Karpas-422 (cell line): ENCODE measurements at regions not wholly inside any gene's neighbourhood (a gene's known extent, or its start where the extent isn't known, plus 50 kb on each side); places are given as distances from the start of the nearest gene placed in this dataset.

Experiments used
- DNase-seq: peaks from one replicate; pipeline ENCODE4 v3.0.0-alpha.2; 2015
- H2AFZ ChIP-seq: fragments of 200-600 bp; sonication (generic); 2 replicates; pipeline ENCODE4 v1.6.1; 2014; ENCODE audit warnings: antibody characterized with exemption, low read length, mixed read lengths
- H3K27ac ChIP-seq: fragments of 200-600 bp; sonication (generic); 2 replicates; pipeline ENCODE4 v1.5.1; 2014; ENCODE audit warnings: mild to moderate bottlenecking, low read length, moderate library complexity
- H3K27me3 ChIP-seq: fragments of 200-600 bp; sonication (generic); 2 replicates; pipeline ENCODE4 v1.6.1; 2014; ENCODE audit warnings: low read length, mixed read lengths
- H3K36me3 ChIP-seq: fragments of 200-600 bp; sonication (generic); 2 replicates; pipeline ENCODE4 v1.6.1; 2014; ENCODE audit warnings: low read length, mixed read lengths; ENCODE audit not compliant: insufficient read depth
- H3K4me1 ChIP-seq: fragments of 200-600 bp; sonication (generic); 2 replicates; pipeline ENCODE4 v1.6.1; 2014; ENCODE audit warnings: mild to moderate bottlenecking, low read length, mixed read lengths
- H3K4me2 ChIP-seq: fragments of 200-600 bp; sonication (generic); 2 replicates; pipeline ENCODE4 v1.6.1; 2014; ENCODE audit warnings: low read length, low read depth, mild to moderate bottlenecking; ENCODE audit not compliant: poor library complexity, severe bottlenecking
- H3K4me3 ChIP-seq: fragments of 200-600 bp; sonication (generic); 2 replicates; pipeline ENCODE4 v1.5.1; 2014; ENCODE audit warnings: mild to moderate bottlenecking, antibody characterized with exemption, low read length, mixed read lengths
- H3K79me2 ChIP-seq: fragments of 200-600 bp; sonication (generic); 2 replicates; pipeline ENCODE4 v1.6.1; 2014; ENCODE audit warnings: mild to moderate bottlenecking, low read length, mixed read lengths
- H3K9ac ChIP-seq: fragments of 200-600 bp; sonication (generic); 2 replicates; pipeline ENCODE4 v1.6.0; 2014; ENCODE audit warnings: low read length
- H3K9me2 ChIP-seq: fragments of 200-600 bp; sonication (generic), shearing (Covaris generic); replicated peaks from 2 replicates; pipeline ENCODE4 v1.6.0; 2014; ENCODE audit warnings: mild to moderate bottlenecking, low read length, moderate library complexity; ENCODE audit not compliant: insufficient read depth
- H3K9me3 ChIP-seq: fragments of 300-700, 200-600 bp; sonication (generic); 2 replicates; pipeline ENCODE4 v1.6.1; 2014; ENCODE audit warnings: low read length, mixed read lengths
- H4K20me1 ChIP-seq: fragments of 200-600 bp; sonication (generic); 2 replicates; pipeline ENCODE4 v1.6.1; 2014; ENCODE audit warnings: mild to moderate bottlenecking, antibody characterized with exemption, low read length, low read depth; ENCODE audit not compliant: insufficient read depth

GRCh38 chr3:75136100-75136897, 521.8 kb upstream of the CNTN3 start:
- Histone ChIP-seq H3K9ac (no peak overlapping the region), H3K27ac (no peak overlapping the region), H3K27me3 (no peaks in the 10 kb centered on the region), H3K79me2 (no peaks in the 10 kb centered on the region), H4K20me1 (no peaks in the 10 kb centered on the region), H3K4me3 (no peak overlapping the region), H3K9me2 (no peaks in the 10 kb centered on the region; the same call in 1 of the 2 replicates), H3K9me3 (0 out of 2 replicates have a peak, but pooled peaks cover 3% of the 10 kb centered on the region), H3K36me3 (no peaks in the 10 kb centered on the region), H2AFZ (no peak overlapping the region), H3K4me1 (no peaks in the 10 kb centered on the region), H3K4me2 (no peak overlapping the region)
- DNase-seq, result no peak

- H3K4me3 ChIP-seq, result no peak overlapping the region
- 0 out of 2 replicates have a peak, but pooled peaks cover 3% of the 10 kb centered on the region for H3K9me3 ChIP-seq
- DNase-seq, result no peak
- H3K4me2 ChIP-seq, result no peak overlapping the region
- no peaks in the 10 kb centered on the region for H3K79me2 ChIP-seq
- no peak overlapping the region for H2AFZ ChIP-seq
- H4K20me1 ChIP-seq, result no peaks in the 10 kb centered on the region
- no peak overlapping the region for H3K27ac ChIP-seq
- no peaks in the 10 kb centered on the region for H3K27me3 ChIP-seq
- no peaks in the 10 kb centered on the region for H3K4me1 ChIP-seq
- no peaks in the 10 kb centered on the region for H3K36me3 ChIP-seq
- H3K9ac ChIP-seq, result no peak overlapping the region
- no peaks in the 10 kb centered on the region; the same call in 1 of the 2 replicates for H3K9me2 ChIP-seq
Observed at GRCh38 chr3:75138345-75138744, 523.9 kb upstream of the CNTN3 start.

GRCh38 chr3:75140904-75141615, 523.1 kb upstream of the FRG2C start:
- H3K4me2 ChIP-seq, result no peak overlapping the region
- no peaks in the 10 kb centered on the region for H3K27me3 ChIP-seq
- no peaks in the 10 kb centered on the region for H3K36me3 ChIP-seq
- no peaks in the 10 kb centered on the region for H3K79me2 ChIP-seq
- no peaks in the 10 kb centered on the region for H4K20me1 ChIP-seq
- DNase-seq, result no peak
- 0 out of 2 replicates have a peak, but pooled peaks cover 3% of the 10 kb centered on the region for H3K9me3 ChIP-seq
- no peak overlapping the region for H3K9ac ChIP-seq
- no peak overlapping the region for H2AFZ ChIP-seq
- no peaks in the 10 kb centered on the region for H3K4me1 ChIP-seq
- H3K27ac ChIP-seq, result no peak overlapping the region
- no peaks in the 10 kb centered on the region for H3K9me2 ChIP-seq
- H3K4me3 ChIP-seq, result no peak overlapping the region

GRCh38 chr3:75144406-75144805, 519.7 kb upstream of the FRG2C start:
- DNase-seq, result no peak
- Histone ChIP-seq H3K27me3 (no peaks in the 10 kb centered on the region), H3K27ac (no peak overlapping the region), H4K20me1 (no peaks in the 10 kb centered on the region), H3K9ac (no peak overlapping the region), H3K36me3 (no peaks in the 10 kb centered on the region), H3K4me1 (no peaks in the 10 kb centered on the region), H3K9me3 (no peaks in the 10 kb centered on the region), H2AFZ (no peak overlapping the region), H3K4me3 (no peak overlapping the region), H3K79me2 (no peaks in the 10 kb centered on the region), H3K4me2 (no peak overlapping the region), H3K9me2 (no peaks in the 10 kb centered on the region)

GRCh38 chr3:75171630-75172230, 492.4 kb upstream of the FRG2C start:
- Histone ChIP-seq H3K27me3 (no peaks in the 10 kb centered on the region), H3K9me3 (no peaks in the 10 kb centered on the region), H3K4me1 (no peaks in the 10 kb centered on the region), H3K9ac (no peak overlapping the region), H3K36me3 (no peaks in the 10 kb centered on the region), H2AFZ (no peak overlapping the region), H3K4me2 (no peak overlapping the region), H3K79me2 (no peaks in the 10 kb centered on the region), H3K9me2 (no peaks in the 10 kb centered on the region), H3K27ac (no peak overlapping the region), H4K20me1 (no peaks in the 10 kb centered on the region), H3K4me3 (no peak overlapping the region)
- peak; percentile 63 for DNase-seq

- Histone ChIP-seq H3K36me3 (no peaks in the 10 kb centered on the region), H3K27me3 (no peaks in the 10 kb centered on the region), H3K27ac (no peak overlapping the region), H4K20me1 (no peaks in the 10 kb centered on the region), H2AFZ (no peak overlapping the region), H3K9me2 (no peaks in the 10 kb centered on the region), H3K79me2 (no peaks in the 10 kb centered on the region), H3K4me1 (no peaks in the 10 kb centered on the region), H3K9ac (no peak overlapping the region), H3K9me3 (no peaks in the 10 kb centered on the region), H3K4me2 (no peak overlapping the region), H3K4me3 (no peak overlapping the region)
- DNase-seq, result no peak
Observed at GRCh38 chr3:75176937-75177336, 487.2 kb upstream of the FRG2C start.

GRCh38 chr3:75180235-75180944, 483.7 kb upstream of the FRG2C start:
- Histone ChIP-seq H3K4me1 (no peaks in the 10 kb centered on the region), H2AFZ (no peak overlapping the region), H3K79me2 (no peaks in the 10 kb centered on the region), H3K4me2 (no peak overlapping the region), H3K4me3 (no peak overlapping the region), H3K27me3 (no peaks in the 10 kb centered on the region), H3K9me3 (no peaks in the 10 kb centered on the region), H3K36me3 (no peaks in the 10 kb centered on the region), H3K27ac (no peak overlapping the region), H3K9ac (no peak overlapping the region), H3K9me2 (no peaks in the 10 kb centered on the region), H4K20me1 (no peaks in the 10 kb centered on the region)
- DNase-seq, result no peak

GRCh38 chr3:75180945-75181298, 483.2 kb upstream of the FRG2C start:
- Histone ChIP-seq H3K4me1 (no peaks in the 10 kb centered on the region), H3K36me3 (no peaks in the 10 kb centered on the region), H3K27me3 (no peaks in the 10 kb centered on the region), H3K79me2 (no peaks in the 10 kb centered on the region), H3K27ac (no peak overlapping the region), H2AFZ (no peak overlapping the region), H4K20me1 (no peaks in the 10 kb centered on the region), H3K9ac (no peak overlapping the region), H3K4me2 (no peak overlapping the region), H3K9me3 (no peaks in the 10 kb centered on the region), H3K9me2 (no peaks in the 10 kb centered on the region), H3K4me3 (no peak overlapping the region)
- no peak for DNase-seq
